Astrocyte (in vitro differentiated cells and primary cell): ENCODE measurements at regions not wholly inside any gene's neighbourhood (a gene's known extent, or its start where the extent isn't known, plus 50 kb on each side); places are given as distances from the start of the nearest gene placed in this dataset.
A peak's percentile ranks its signal among the peaks of the same experiment; 100 is the strongest.
"Not testable (repeated sequence)": the region's sequence is repeated elsewhere in the genome, so short reads cannot be mapped to it uniquely, and the experiment has no call there.

Source experiments
- DNase-seq: peaks from one replicate; pipeline ENCODE4 v3.0.0-alpha.2; 2010; ENCODE audit warnings: low read depth
- FAIRE-seq: peaks from 2 replicates; lab custom pipeline; 2011; peaks lifted over from hg19 to GRCh38; lab: Jason Lieb, UNC
- H2AFZ ChIP-seq: 2 replicates; pipeline ENCODE4 v1.6.0; 2012; ENCODE audit warnings: low read depth, low read length, inconsistent platforms
- H3K27ac ChIP-seq: 2 replicates; pipeline ENCODE4 v1.5.1; 2011; ENCODE audit warnings: low read depth, low read length, inconsistent platforms
- H3K27me3 ChIP-seq: 2 replicates; pipeline ENCODE4 v1.6.0; 2011; ENCODE audit warnings: low read length, inconsistent platforms; ENCODE audit not compliant: insufficient read depth
- H3K36me3 ChIP-seq: 2 replicates; pipeline ENCODE4 v1.5.1; 2011; ENCODE audit warnings: low read length, inconsistent platforms; ENCODE audit not compliant: insufficient read depth
- H3K4me1 ChIP-seq: 2 replicates; pipeline ENCODE4 v1.5.1; 2011; ENCODE audit warnings: low read length, inconsistent platforms; ENCODE audit not compliant: insufficient read depth
- H3K4me2 ChIP-seq: 2 replicates; pipeline ENCODE4 v1.6.0; 2012; ENCODE audit warnings: low read length, inconsistent platforms
- H3K4me3 ChIP-seq: 2 replicates; pipeline ENCODE4 v1.5.1; 2011; ENCODE audit warnings: low read depth, mild to moderate bottlenecking, low read length, inconsistent platforms; ENCODE audit not compliant: insufficient read depth
- H3K79me2 ChIP-seq: 2 replicates; pipeline ENCODE4 v1.6.0; 2012; ENCODE audit warnings: mild to moderate bottlenecking, low read length, inconsistent platforms; ENCODE audit not compliant: insufficient read depth
- H3K9ac ChIP-seq: 2 replicates; pipeline ENCODE4 v1.6.0; 2012; ENCODE audit warnings: mild to moderate bottlenecking, low read length, inconsistent platforms
- H3K9me3 ChIP-seq: 2 replicates; pipeline ENCODE4 v1.5.1; 2012; ENCODE audit warnings: low read depth, mild to moderate bottlenecking, low read length, inconsistent platforms; ENCODE audit not compliant: insufficient read depth
- H4K20me1 ChIP-seq: 2 replicates; pipeline ENCODE4 v1.6.0; 2012; ENCODE audit warnings: low read length, inconsistent platforms; ENCODE audit not compliant: insufficient read depth
- H3K27ac Mint-ChIP-seq: one replicate; pipeline ENCODE4 v1.8.0; 2021; ENCODE audit warnings: mild to moderate bottlenecking, mixed read lengths; ENCODE audit not compliant: unreplicated experiment
- H3K27me3 Mint-ChIP-seq: one replicate; pipeline ENCODE4 v1.8.0; 2021; ENCODE audit warnings: low read depth, mixed read lengths; ENCODE audit not compliant: unreplicated experiment
- H3K36me3 Mint-ChIP-seq: one replicate; pipeline ENCODE4 v1.8.0; 2021; ENCODE audit warnings: low read depth, mixed read lengths; ENCODE audit not compliant: unreplicated experiment
- H3K4me1 Mint-ChIP-seq: one replicate; pipeline ENCODE4 v1.8.0; 2021; ENCODE audit warnings: low read depth, mixed read lengths; ENCODE audit not compliant: unreplicated experiment
- H3K4me3 Mint-ChIP-seq: one replicate; pipeline ENCODE4 v1.8.0; 2021; ENCODE audit warnings: mild to moderate bottlenecking, moderate library complexity, mixed read lengths; ENCODE audit not compliant: unreplicated experiment
- H3K9me3 Mint-ChIP-seq: one replicate; pipeline ENCODE4 v1.8.0; 2021; ENCODE audit warnings: mild to moderate bottlenecking, mixed read lengths; ENCODE audit not compliant: unreplicated experiment
- EZH2 ChIP-seq: IDR thresholded peaks from 2 replicates; pipeline ENCODE4 v1.6.1; 2012; ENCODE audit warnings: mild to moderate bottlenecking, low read length, inconsistent platforms; ENCODE audit not compliant: insufficient read depth
- TF ChIP-seq, protein P1 (sequence below): IDR thresholded peaks from 2 replicates; pipeline ENCODE4 v1.5.1; 2011; ENCODE audit warnings: low read depth, mild to moderate bottlenecking, inconsistent platforms, low read length, moderate library complexity; ENCODE audit not compliant: insufficient read depth

GRCh38 chr9:42388846-42389245 is 205.4 kb downstream of the SPATA31A6 start:
- Histone ChIP-seq H3K9ac (no peak overlapping the region), H3K4me3 (no peak overlapping the region), H3K79me2 (no peaks in the 10 kb centered on the region), H3K36me3 (no peaks in the 10 kb centered on the region), H3K27ac (no peak overlapping the region), H3K9me3 (no peaks in the 10 kb centered on the region), H3K4me1 (no peaks in the 10 kb centered on the region), H4K20me1 (no peaks in the 10 kb centered on the region), H3K27me3 (no peaks in the 10 kb centered on the region), H2AFZ (no peak overlapping the region), H3K4me2 (no peak overlapping the region)
- no peak overlapping the region for H3K27ac Mint-ChIP-seq
- DNase-seq (no peak), FAIRE-seq (no peak)
- H3K4me1 Mint-ChIP-seq: no peaks in the 10 kb centered on the region
- no peak overlapping the region for H3K4me3 Mint-ChIP-seq
- peaks cover 4% of the 10 kb centered on the region for H3K9me3 Mint-ChIP-seq
- H3K36me3 Mint-ChIP-seq: no peaks in the 10 kb centered on the region
- peaks cover 3% of the 10 kb centered on the region for H3K27me3 Mint-ChIP-seq
- no peak for TF ChIP-seq EZH2
- TF ChIP-seq, protein P1, sequence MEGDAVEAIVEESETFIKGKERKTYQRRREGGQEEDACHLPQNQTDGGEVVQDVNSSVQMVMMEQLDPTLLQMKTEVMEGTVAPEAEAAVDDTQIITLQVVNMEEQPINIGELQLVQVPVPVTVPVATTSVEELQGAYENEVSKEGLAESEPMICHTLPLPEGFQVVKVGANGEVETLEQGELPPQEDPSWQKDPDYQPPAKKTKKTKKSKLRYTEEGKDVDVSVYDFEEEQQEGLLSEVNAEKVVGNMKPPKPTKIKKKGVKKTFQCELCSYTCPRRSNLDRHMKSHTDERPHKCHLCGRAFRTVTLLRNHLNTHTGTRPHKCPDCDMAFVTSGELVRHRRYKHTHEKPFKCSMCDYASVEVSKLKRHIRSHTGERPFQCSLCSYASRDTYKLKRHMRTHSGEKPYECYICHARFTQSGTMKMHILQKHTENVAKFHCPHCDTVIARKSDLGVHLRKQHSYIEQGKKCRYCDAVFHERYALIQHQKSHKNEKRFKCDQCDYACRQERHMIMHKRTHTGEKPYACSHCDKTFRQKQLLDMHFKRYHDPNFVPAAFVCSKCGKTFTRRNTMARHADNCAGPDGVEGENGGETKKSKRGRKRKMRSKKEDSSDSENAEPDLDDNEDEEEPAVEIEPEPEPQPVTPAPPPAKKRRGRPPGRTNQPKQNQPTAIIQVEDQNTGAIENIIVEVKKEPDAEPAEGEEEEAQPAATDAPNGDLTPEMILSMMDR: no peak

- not testable (repeated sequence) for FAIRE-seq, H3K4me3 ChIP-seq, DNase-seq, H3K4me1 ChIP-seq, H3K9ac ChIP-seq, H3K27ac ChIP-seq, H3K9me3 Mint-ChIP-seq, H3K27me3 ChIP-seq, H3K4me3 Mint-ChIP-seq, H3K4me1 Mint-ChIP-seq, H2AFZ ChIP-seq, H3K27ac Mint-ChIP-seq, H3K9me3 ChIP-seq, H3K36me3 ChIP-seq, H4K20me1 ChIP-seq, H3K36me3 Mint-ChIP-seq, H3K27me3 Mint-ChIP-seq, H3K79me2 ChIP-seq, H3K4me2 ChIP-seq
Measured at GRCh38 chr9:42392773-42393455, 209.5 kb downstream of the SPATA31A6 start.

DNA sequence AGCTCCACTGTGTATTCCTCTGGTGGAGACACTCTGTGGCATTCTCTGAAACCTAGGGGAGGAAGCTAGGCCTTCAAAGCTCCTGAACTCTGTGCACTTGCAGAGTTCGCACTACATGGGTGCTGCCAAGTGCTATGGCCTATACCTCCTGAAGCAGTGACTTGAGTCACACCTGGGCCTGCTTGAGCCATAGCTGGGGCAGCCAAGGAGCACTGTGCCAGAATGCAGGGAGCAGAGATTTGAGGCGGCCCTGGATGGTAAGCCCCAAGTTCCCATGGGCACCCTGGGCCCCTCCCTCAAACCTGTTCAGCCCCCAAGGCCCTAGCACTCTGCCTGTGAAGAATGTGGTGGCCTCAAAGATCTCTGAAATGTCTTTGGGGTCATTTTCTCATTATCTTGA is 212.9 kb downstream of the SPATA31A6 start:
- Histone ChIP-seq H3K36me3 (no peaks in the 10 kb centered on the region), H3K9me3 (no peaks in the 10 kb centered on the region), H3K4me1 (peaks cover 4% of the 10 kb centered on the region), H3K79me2 (no peaks in the 10 kb centered on the region), H3K9ac (no peak overlapping the region), H3K4me3 (no peak overlapping the region), H3K4me2 (no peak overlapping the region), H3K27me3 (no peaks in the 10 kb centered on the region), H4K20me1 (no peaks in the 10 kb centered on the region), H3K27ac (no peak overlapping the region), H2AFZ (no peak overlapping the region)
- H3K36me3 Mint-ChIP-seq: no peaks in the 10 kb centered on the region
- H3K4me1 Mint-ChIP-seq: no peaks in the 10 kb centered on the region
- no peaks in the 10 kb centered on the region for H3K9me3 Mint-ChIP-seq
- TF ChIP-seq, protein P1: no peak
- no peak for TF ChIP-seq EZH2
- H3K4me3 Mint-ChIP-seq: no peak overlapping the region
- no peak overlapping the region for H3K27ac Mint-ChIP-seq
- DNase-seq (no peak), FAIRE-seq (no peak)
- no peaks in the 10 kb centered on the region for H3K27me3 Mint-ChIP-seq

GRCh38 chr9:42397336-42397735 is 213.9 kb downstream of the SPATA31A6 start:
- H3K9me3 Mint-ChIP-seq, H3K4me1 Mint-ChIP-seq, FAIRE-seq, H4K20me1 ChIP-seq, H3K9me3 ChIP-seq, H3K4me3 ChIP-seq, H3K4me3 Mint-ChIP-seq, H3K27me3 ChIP-seq, H3K79me2 ChIP-seq, H3K4me1 ChIP-seq, H3K36me3 Mint-ChIP-seq, H3K36me3 ChIP-seq, H2AFZ ChIP-seq, H3K27ac Mint-ChIP-seq, H3K27me3 Mint-ChIP-seq: not testable (repeated sequence)
- Histone ChIP-seq H3K4me2 (peak overlapping the region; percentile 33), H3K27ac (peak overlapping the region; percentile 58), H3K9ac (peak overlapping the region; percentile 53)
- peak; percentile 88 for DNase-seq

DNA sequence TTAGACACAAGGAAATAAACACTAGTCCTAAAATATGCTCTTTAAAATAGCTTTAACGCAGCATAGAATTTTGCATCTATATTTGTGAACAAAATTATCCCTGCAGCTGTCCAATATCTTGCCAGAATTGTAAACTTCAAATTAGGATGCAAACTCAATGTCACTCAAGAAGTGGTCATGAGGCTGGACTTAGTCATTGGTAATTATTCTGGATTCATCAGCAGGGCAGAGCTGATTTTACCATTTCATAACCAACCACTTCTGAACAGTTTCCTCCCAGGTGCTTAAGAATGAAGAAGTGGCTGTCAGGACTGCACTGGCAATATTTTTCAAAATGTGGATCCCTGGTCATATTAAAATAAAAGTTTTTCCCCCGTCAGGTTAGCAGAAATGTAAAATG is 219.5 kb downstream of the SPATA31A6 start:
- not testable (repeated sequence) for H3K79me2 ChIP-seq, H3K4me3 Mint-ChIP-seq, H3K27me3 ChIP-seq, FAIRE-seq, H3K27ac Mint-ChIP-seq, H3K36me3 ChIP-seq, H3K9ac ChIP-seq, H3K9me3 Mint-ChIP-seq, H3K4me1 ChIP-seq, H3K27me3 Mint-ChIP-seq, H3K36me3 Mint-ChIP-seq, H3K27ac ChIP-seq, H3K4me3 ChIP-seq, H3K4me1 Mint-ChIP-seq, DNase-seq, H3K4me2 ChIP-seq, H4K20me1 ChIP-seq, H3K9me3 ChIP-seq, H2AFZ ChIP-seq
